ENCODE measurements at regions not wholly inside any gene's neighbourhood (a gene's known extent, or its start where the extent isn't known, plus 50 kb on each side); places are given as distances from the start of the nearest gene placed in this dataset.

DNA sequence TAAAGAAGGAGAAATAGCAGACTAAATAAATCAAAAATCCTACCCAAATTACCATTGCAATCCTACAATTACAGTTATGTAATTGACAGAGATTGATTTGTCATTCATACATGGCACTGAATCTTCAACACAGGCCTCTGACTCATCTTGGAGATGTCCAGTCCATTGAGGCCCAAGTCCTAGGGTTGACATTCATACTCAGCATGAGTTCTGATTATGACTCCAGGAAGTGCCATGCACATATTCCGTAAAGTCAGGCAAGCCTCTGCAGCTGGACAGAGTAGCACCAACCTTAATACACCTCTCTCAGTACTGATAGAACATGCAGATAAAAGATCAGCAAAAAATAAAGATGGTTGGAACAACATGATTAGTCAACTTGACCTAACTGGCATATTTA is 353.7 kb upstream of the NFE2L3 start:
- TF ChIP-seq, protein P1, sequence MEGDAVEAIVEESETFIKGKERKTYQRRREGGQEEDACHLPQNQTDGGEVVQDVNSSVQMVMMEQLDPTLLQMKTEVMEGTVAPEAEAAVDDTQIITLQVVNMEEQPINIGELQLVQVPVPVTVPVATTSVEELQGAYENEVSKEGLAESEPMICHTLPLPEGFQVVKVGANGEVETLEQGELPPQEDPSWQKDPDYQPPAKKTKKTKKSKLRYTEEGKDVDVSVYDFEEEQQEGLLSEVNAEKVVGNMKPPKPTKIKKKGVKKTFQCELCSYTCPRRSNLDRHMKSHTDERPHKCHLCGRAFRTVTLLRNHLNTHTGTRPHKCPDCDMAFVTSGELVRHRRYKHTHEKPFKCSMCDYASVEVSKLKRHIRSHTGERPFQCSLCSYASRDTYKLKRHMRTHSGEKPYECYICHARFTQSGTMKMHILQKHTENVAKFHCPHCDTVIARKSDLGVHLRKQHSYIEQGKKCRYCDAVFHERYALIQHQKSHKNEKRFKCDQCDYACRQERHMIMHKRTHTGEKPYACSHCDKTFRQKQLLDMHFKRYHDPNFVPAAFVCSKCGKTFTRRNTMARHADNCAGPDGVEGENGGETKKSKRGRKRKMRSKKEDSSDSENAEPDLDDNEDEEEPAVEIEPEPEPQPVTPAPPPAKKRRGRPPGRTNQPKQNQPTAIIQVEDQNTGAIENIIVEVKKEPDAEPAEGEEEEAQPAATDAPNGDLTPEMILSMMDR (IDR thresholded peaks at IDR 0.05): no peak
- no peak for TF ChIP-seq EZH2 (IDR thresholded peaks at IDR 0.05; ENCODE audit: borderline replicate concordance, insufficient read depth, low read depth, low read length, poor library complexity, severe bottlenecking)
